ENCODE measurements at regions not wholly inside any gene's neighbourhood (a gene's known extent, or its start where the extent isn't known, plus 50 kb on each side); places are given as distances from the start of the nearest gene placed in this dataset.

DNA sequence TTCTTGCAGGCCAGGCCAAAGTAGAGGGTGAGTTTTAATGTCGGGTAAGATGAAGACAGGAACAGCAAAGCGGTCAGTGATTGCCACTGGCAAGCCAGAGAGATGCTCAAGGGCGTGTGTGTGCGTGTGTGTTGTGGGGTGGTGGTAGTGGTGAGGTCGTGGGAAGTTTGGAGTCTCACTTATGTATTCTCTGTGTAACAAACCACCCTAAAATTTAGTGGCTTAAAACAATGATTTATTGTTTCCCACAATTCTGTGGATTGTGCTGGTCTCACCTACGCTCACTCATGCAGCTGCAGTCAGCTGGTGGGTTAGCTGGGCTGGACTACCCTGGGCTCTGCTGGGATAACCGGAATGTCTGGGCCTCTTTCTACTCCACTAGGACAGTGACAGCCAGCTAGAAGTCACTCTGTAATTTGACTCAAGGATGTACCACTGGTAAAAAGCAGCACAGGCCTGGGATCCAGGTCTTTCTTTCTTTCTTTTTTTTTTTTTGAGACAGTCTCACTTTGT lies 50.9 kb upstream of the BHLHE40 start:
- Histone ChIP-seq H4K12ac (ENCODE audit: low read depth, low read length) (no peak overlapping the region), H3K9ac (ENCODE audit: low read length) (no peak overlapping the region), H3K27me3 (ENCODE audit: insufficient read depth, low read length) (no peaks in the 10 kb centered on the region), H4K8ac (ENCODE audit: low read depth, low read length) (no peak overlapping the region), H2BK120ac (ENCODE audit: insufficient read depth, low read length, poor library complexity) (no peak overlapping the region), H3K27ac (ENCODE audit: low read depth, low read length) (no peak overlapping the region), H2BK5ac (ENCODE audit: low read depth, low read length, poor library complexity) (no peak overlapping the region), H4K91ac (ENCODE audit: low read depth, low read length) (no peak overlapping the region), H3K79me2 (ENCODE audit: control insufficient read depth, insufficient read depth, low read length, poor library complexity) (no peaks in the 10 kb centered on the region), H3K23ac (ENCODE audit: low read length) (no peak overlapping the region), H2BK12ac (ENCODE audit: low read length) (no peak overlapping the region), H3K79me1 (ENCODE audit: low read length) (no peaks in the 10 kb centered on the region), H2AK5ac (ENCODE audit: low read length) (no peak overlapping the region), H3K4ac (ENCODE audit: low read depth, low read length) (no peak overlapping the region), H3K18ac (ENCODE audit: low read length) (no peak overlapping the region), H3K14ac (ENCODE audit: low read length) (no peak overlapping the region), H2AFZ (ENCODE audit: insufficient read depth, low read length, poor library complexity) (no peak overlapping the region), H3K4me3 (ENCODE audit: low read depth, low read length) (no peak overlapping the region), H3K4me2 (ENCODE audit: low read length) (no peak overlapping the region), H3K36me3 (ENCODE audit: control insufficient read depth in 1 of 2, insufficient read depth in 2 of 2, low read length in 2 of 2) (no peaks in the 10 kb centered on the region), H3K9me3 (ENCODE audit: insufficient read depth, low read depth, low read length) (no peaks in the 10 kb centered on the region), H3K4me1 (ENCODE audit: control insufficient read depth in 1 of 2, insufficient read depth in 2 of 2, low read length in 2 of 2) (no peaks in the 10 kb centered on the region)
- no CpG with 5 or more reads among the region's 7 CpGs for WGBS (ENCODE audit: extremely low coverage, insufficient coverage, insufficient read length)
- no peak for DNase-seq

Data from trophoblast cell (in vitro differentiated cells and primary cell).